ENCODE measurements at regions not wholly inside any gene's neighbourhood (a gene's known extent, or its start where the extent isn't known, plus 50 kb on each side); places are given as distances from the start of the nearest gene placed in this dataset.

DNA sequence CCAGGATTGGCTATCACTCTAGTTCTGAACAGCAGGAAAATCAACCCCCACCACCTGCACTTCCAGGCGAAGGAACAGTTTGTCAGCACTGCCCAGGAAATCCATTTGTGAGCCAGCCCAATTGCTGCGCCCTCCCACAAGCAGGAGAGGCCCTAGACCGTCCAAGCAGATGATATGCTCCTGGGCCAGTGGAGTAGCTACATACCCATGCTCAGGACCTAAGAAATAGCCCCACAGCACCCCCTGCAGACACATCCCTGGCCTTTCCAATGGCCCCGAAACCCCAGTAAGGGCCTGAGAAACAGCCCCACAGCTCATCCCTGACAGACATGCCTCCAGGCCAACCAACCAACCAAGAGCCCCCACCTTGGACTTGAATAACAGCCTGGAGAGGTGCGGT lies 111.5 kb upstream of the ZC3H11B start:
- no peak overlapping the region for H3K14ac ChIP-seq (replicated peaks; ENCODE audit: low read depth, low read length)
- dilution Hi-C loops (cut with HindIII; ENCODE audit: low sequenced_read_pairs, unreplicated experiment) (no loop called here), intact Hi-C loops (cut with micrococcal nuclease) (no loop called here), in situ Hi-C loops (cut with MboI; ENCODE audit: low sequenced_read_pairs) (no loop called here)
- H3K4me2 ChIP-seq (ENCODE audit: low read depth, low read length), result no peak overlapping the region
- BruUV-seq (replicated peaks), result no TSS peak
- no peaks in the 10 kb centered on the region for H3K36me3 ChIP-seq (ENCODE audit: control insufficient read depth, insufficient read depth, low read length)
- H3K18ac ChIP-seq (ENCODE audit: low read depth, low read length), result no peak overlapping the region
- no peak overlapping the region for H2AK5ac ChIP-seq (ENCODE audit: low read depth, low read length)
- TF ChIP-seq CTCF (conservative IDR thresholded peaks at IDR 0.05; ENCODE audit: low read depth, low read length), result no peak
- TF ChIP-seq MAFK (IDR thresholded peaks at IDR 0.05; ENCODE audit: low read depth, low read length), result no peak
- TF ChIP-seq RCOR1 (IDR thresholded peaks at IDR 0.05; ENCODE audit: insufficient replicate concordance, low read length), result no peak
- TF ChIP-seq MXI1 (IDR thresholded peaks at IDR 0.05; ENCODE audit: borderline replicate concordance, low read depth, low read length), result no peak
- TF ChIP-seq, protein P1, sequence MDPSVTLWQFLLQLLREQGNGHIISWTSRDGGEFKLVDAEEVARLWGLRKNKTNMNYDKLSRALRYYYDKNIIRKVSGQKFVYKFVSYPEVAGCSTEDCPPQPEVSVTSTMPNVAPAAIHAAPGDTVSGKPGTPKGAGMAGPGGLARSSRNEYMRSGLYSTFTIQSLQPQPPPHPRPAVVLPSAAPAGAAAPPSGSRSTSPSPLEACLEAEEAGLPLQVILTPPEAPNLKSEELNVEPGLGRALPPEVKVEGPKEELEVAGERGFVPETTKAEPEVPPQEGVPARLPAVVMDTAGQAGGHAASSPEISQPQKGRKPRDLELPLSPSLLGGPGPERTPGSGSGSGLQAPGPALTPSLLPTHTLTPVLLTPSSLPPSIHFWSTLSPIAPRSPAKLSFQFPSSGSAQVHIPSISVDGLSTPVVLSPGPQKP (IDR thresholded peaks at IDR 0.05; ENCODE audit: borderline replicate concordance, low read depth, low read length), result no peak
- TF ChIP-seq NFE2L2 (IDR thresholded peaks at IDR 0.05; ENCODE audit: low read depth, low read length), result no peak
- no peak for TF ChIP-seq CEBPB (IDR thresholded peaks at IDR 0.05; ENCODE audit: low read depth, low read length)
- no peak for TF ChIP-seq FOS (IDR thresholded peaks at IDR 0.05; ENCODE audit: low read depth, low read length)
- TF ChIP-seq BHLHE40 (IDR thresholded peaks at IDR 0.05; ENCODE audit: low read depth, low read length), result no peak
- TF ChIP-seq, protein P2, sequence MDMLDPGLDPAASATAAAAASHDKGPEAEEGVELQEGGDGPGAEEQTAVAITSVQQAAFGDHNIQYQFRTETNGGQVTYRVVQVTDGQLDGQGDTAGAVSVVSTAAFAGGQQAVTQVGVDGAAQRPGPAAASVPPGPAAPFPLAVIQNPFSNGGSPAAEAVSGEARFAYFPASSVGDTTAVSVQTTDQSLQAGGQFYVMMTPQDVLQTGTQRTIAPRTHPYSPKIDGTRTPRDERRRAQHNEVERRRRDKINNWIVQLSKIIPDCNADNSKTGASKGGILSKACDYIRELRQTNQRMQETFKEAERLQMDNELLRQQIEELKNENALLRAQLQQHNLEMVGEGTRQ (IDR thresholded peaks at IDR 0.05; ENCODE audit: low read depth, low read length), result no peak
- no peak for TF ChIP-seq CHD1 (IDR thresholded peaks at IDR 0.05; ENCODE audit: low read depth, low read length)
- no peak for TF ChIP-seq MAZ (IDR thresholded peaks at IDR 0.05; ENCODE audit: borderline replicate concordance, low read depth, low read length)
- no peak for TF ChIP-seq SMC3 (IDR thresholded peaks at IDR 0.05; ENCODE audit: low read depth, low read length)
- TF ChIP-seq RAD21 (IDR thresholded peaks at IDR 0.05; ENCODE audit: low read length), result no peak
- TF ChIP-seq RFX5 (IDR thresholded peaks at IDR 0.05; ENCODE audit: low read depth, low read length), result no peak
- no peak for TF ChIP-seq POLR2A (IDR thresholded peaks at IDR 0.05; ENCODE audit: low read depth, low read length)
- H3K27me3 ChIP-seq (ENCODE audit: control insufficient read depth, insufficient read depth, low read length), result no peaks in the 10 kb centered on the region
- ATAC-seq (ENCODE audit: low read depth) (no peak), DNase-seq (no peak)
- no CpG with 5 or more reads among the region's 5 CpGs for WGBS, 2 experiments (ENCODE audit: extremely low coverage in 2 of 2, insufficient read length in 1 of 2)
- ChIA-PET CTCF (no interaction called here), POLR2A (ENCODE audit: unreplicated experiment) (no interaction called here)
- no peak overlapping the region for H3K56ac ChIP-seq (ENCODE audit: extremely low read depth, insufficient read depth, low read length)
- H4K8ac ChIP-seq (ENCODE audit: low read depth in 2 of 2, low read length in 2 of 2), result no peak overlapping the region
- no peaks in the 10 kb centered on the region for H3K79me1 ChIP-seq (ENCODE audit: low read depth in 1 of 2, low read length in 2 of 2)
- H2BK120ac ChIP-seq (ENCODE audit: low read depth, low read length), result no peak overlapping the region
- H3K9me3 ChIP-seq (ENCODE audit: control insufficient read depth, insufficient read depth, low read length), result peaks cover 6% of the 10 kb centered on the region; the same call in 1 of the 2 replicates
- H3K4ac ChIP-seq (ENCODE audit: low read depth, low read length), result no peak overlapping the region
- H2AFZ ChIP-seq (replicated peaks; ENCODE audit: low read length, poor library complexity), result no peak overlapping the region
- H3K9ac ChIP-seq (ENCODE audit: low read depth, low read length), result no peak overlapping the region
- H3K4me3 ChIP-seq (ENCODE audit: insufficient read depth, low read depth, low read length), result no peak overlapping the region
- no peak overlapping the region for H2BK5ac ChIP-seq (ENCODE audit: low read depth, low read length, poor library complexity, severe bottlenecking)
- no peaks in the 10 kb centered on the region for H3K4me1 ChIP-seq (ENCODE audit: control insufficient read depth, insufficient read depth, low read length)
- no peaks in the 10 kb centered on the region for H4K20me1 ChIP-seq (ENCODE audit: insufficient read depth, low read length)
- no peak overlapping the region for H2BK20ac ChIP-seq (ENCODE audit: low read depth, low read length)
- no peak overlapping the region for H3K23ac ChIP-seq (ENCODE audit: low read depth, low read length)
- H2BK15ac ChIP-seq (ENCODE audit: low read depth, low read length), result no peak overlapping the region
- H3K27ac ChIP-seq (ENCODE audit: insufficient read depth, low read length), result no peak overlapping the region
- H2AK9ac ChIP-seq (replicated peaks; ENCODE audit: low read depth, low read length, poor library complexity), result no peak overlapping the region
- H3K9me1 ChIP-seq (ENCODE audit: insufficient read depth, low read length), result no peaks in the 10 kb centered on the region
- H4K91ac ChIP-seq (ENCODE audit: insufficient read depth, low read depth, low read length), result no peak overlapping the region
- no peak overlapping the region for H4K5ac ChIP-seq (ENCODE audit: low read depth, low read length)
